GM21717 (cell line): ENCODE measurements at regions not wholly inside any gene's neighbourhood (a gene's known extent, or its start where the extent isn't known, plus 50 kb on each side); places are given as distances from the start of the nearest gene placed in this dataset.

Source experiments
- ATAC-seq: cut with Tn5 transposase; IDR thresholded peaks from one replicate; pipeline ENCODE4 v1.9.1; 2021; ENCODE audit warnings: mild to moderate bottlenecking, moderate library complexity; ENCODE audit not compliant: unreplicated experiment

DNA sequence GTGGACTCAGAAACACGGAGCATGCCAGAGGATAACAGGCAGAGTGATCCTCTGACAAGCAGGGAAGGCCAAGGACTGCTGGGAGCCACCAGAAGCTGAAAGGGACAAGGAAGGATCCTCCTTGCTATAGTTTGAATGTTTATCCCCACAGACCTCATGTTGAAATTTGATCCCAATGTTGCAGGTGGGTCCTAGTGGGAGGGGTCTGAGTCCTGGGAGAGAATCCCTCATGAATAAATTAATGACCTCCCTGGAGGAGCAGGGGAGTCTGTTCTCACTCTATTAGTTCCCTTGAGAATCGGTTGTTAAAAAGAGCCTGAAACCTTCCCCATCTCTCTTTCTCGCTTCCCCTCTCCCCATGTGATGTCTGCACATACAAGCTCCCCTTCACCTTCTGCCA is 124.4 kb downstream of the FBXO15 start:
- ATAC-seq: no peak

- ATAC-seq: no peak
Measured at GRCh38 chr18:74019864-74020263, 127.8 kb downstream of the FBXO15 start.

DNA sequence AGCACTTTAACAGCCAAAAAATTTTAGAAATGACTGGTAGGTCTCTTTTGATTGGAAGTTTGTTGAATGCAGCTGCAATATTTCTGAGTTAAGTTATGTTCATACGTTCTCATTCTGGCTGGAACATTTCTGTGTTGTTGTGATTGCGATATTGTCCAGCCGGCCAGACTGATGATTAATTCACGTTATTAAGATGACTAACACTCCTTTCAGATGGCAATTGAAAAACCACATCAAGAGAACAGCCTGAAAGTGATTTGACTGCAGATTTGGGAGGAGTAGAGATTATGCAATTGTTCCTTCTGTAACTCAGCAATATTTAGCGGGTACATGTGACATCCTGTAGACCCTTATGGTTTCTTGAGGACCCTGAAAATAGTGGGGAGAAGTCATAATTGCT is 133.7 kb downstream of the FBXO15 start:
- no peak for ATAC-seq

- no peak for ATAC-seq
Measured at GRCh38 chr18:74012954-74013630, 134.5 kb downstream of the FBXO15 start.

DNA sequence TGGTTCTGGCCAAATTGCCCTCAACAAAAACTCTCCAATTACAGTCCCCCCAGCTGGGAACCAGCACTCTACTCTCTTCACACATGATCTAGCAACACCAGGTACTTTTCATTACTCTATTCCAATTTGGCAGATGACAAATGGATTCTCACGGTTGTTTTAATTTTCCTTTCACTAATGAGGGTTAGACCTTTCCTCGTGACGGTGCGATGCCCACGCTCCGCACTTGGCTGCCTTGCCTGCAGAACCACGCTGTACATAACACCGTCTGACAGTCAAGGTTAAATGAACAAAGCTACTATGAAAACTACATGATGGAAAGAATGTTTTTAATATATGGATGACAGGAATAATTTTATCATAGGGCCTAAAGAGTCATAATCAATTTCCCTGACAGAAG is 141.5 kb downstream of the FBXO15 start:
- no peak for ATAC-seq

GRCh38 chr18:74005320-74006109 is 142.1 kb downstream of the FBXO15 start:
- no peak for ATAC-seq

GRCh38 chr18:73992242-73993022 is 155.2 kb downstream of the FBXO15 start:
- no peak for ATAC-seq

- ATAC-seq: no peak
Measured at GRCh38 chr18:73991570-73991969, 156.1 kb downstream of the FBXO15 start.

GRCh38 chr18:73990258-73990657 is 157.4 kb downstream of the FBXO15 start:
- no peak for ATAC-seq

- ATAC-seq: no peak
Measured at GRCh38 chr18:73987247-73987980, 160.2 kb downstream of the FBXO15 start.

- no peak for ATAC-seq
Measured at GRCh38 chr18:73986711-73987110, 160.9 kb downstream of the FBXO15 start.

GRCh38 chr18:73985855-73986625 is 161.6 kb downstream of the FBXO15 start:
- no peak for ATAC-seq

DNA sequence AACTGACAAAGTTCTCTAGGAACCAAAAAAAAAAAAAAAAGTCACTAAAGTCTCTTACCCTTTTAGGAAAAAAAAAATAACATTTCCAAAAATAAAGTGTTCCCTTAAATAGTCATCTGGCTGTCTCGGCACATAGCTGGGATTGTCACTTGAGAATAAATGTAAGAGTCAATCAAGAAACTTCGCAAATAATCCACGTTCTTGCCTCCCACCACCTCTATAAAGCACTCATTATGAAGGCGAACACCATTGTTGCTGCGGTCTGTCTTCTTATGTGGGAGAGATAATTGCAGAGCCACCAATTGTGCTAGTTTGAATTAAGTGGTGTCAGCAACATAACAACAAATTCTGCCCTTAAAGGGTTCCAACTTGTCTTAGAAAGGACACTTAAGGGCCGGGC is 163.7 kb downstream of the FBXO15 start:
- no peak for ATAC-seq

DNA sequence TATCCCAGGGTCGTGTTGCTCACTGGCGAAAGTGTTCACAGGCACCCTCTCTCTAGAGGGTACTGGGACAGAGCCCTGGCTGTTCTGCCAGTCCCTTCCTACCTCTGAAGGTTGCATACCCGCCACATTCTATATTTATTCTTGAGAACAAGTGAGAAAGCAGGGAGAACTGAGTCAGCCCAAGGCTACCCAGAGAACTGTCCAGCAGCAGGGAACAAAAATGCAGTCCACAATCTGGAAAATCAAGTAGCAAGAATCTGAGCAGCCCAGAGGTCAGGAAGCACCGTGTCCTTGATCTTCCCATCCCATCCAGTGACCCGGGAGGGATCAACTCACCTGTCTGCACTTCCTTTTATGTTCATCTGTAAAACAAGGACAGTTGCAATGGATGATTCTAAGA is 164.1 kb downstream of the FBXO15 start:
- no peak for ATAC-seq

DNA sequence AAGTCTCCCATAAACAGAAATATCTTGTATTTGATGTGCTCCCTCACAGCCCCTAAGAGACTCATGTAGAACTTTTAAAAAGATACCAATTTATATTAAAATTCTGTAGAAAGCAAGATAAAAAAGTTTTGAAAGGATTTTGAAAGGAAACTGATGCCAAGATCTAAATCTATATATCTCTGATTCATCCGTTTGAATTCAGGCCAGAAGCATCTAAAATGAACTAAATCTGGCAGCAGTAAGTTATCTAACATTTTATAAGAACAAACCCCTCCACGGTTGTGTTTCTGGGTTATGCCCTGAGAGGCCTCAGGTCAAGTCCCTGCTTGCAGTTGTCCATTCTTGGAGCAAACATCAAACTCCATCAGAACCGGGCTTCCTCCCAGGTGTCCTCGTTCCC is 165.8 kb downstream of the FBXO15 start:
- ATAC-seq: no peak

- no peak for ATAC-seq
Measured at GRCh38 chr18:73980289-73980979, 167.2 kb downstream of the FBXO15 start.

DNA sequence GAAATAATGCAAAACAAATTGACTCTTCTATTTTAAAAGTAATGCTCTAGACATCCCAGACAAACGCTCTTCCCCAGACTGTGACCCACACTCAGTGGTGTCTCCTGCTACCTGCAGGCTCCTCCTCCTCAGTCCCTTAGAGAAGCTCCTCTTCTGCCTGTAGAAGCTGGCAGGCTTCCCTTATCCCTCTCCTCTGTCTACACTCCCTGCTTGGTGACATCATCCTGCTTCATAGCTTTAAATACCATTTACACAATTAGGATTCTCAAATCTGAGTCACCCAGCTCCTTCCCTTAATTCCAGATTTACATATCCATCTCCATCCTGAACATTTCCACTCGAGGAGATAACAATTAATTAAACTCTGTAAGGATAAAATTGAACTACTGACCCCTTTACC is 167.9 kb downstream of the FBXO15 start:
- ATAC-seq: no peak

DNA sequence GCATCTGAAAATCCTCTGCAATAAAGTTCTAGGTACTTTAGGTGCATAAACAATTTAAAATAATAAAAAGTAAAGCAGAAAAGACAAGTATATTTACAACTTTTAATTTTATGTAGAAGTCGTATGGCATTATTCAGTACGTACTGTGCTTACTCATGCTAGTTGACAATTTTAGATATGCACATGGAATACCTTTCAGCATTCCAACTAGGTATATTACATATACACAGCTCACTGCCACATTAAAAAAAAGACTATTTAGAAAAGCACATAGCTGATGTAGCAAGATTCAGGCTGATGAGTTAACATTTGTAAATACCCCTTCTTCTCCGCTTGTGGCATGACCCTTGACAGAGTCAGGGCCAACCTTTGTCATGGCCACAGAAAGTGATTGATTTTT is 171.2 kb downstream of the FBXO15 start:
- ATAC-seq: no peak

GRCh38 chr18:73975266-73975665 is 172.4 kb downstream of the FBXO15 start:
- no peak for ATAC-seq

DNA sequence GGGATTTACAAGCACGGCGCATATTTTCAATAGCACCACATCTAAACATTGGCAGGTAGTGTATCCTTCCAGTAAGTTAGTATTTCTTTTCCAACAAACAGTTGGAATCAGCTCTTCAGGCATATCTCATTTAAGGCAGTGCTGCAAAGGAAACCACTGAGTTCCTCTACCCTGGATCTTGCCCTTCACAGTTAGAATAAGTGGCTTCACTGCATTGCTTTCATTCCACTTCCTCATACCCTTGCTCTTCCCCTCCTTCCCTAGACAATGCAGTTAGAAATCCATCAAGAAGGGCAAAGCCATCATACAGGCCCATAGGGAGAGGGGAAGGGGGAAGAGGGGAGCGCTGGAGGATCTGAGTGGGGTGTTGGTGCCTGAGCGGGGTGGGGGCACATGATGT is 173.7 kb downstream of the FBXO15 start:
- ATAC-seq: no peak
